ENCODE measurements at regions not wholly inside any gene's neighbourhood (a gene's known extent, or its start where the extent isn't known, plus 50 kb on each side); places are given as distances from the start of the nearest gene placed in this dataset.
"Not testable (repeated sequence)": the region's sequence is repeated elsewhere in the genome, so short reads cannot be mapped to it uniquely, and the experiment has no call there.

DNA sequence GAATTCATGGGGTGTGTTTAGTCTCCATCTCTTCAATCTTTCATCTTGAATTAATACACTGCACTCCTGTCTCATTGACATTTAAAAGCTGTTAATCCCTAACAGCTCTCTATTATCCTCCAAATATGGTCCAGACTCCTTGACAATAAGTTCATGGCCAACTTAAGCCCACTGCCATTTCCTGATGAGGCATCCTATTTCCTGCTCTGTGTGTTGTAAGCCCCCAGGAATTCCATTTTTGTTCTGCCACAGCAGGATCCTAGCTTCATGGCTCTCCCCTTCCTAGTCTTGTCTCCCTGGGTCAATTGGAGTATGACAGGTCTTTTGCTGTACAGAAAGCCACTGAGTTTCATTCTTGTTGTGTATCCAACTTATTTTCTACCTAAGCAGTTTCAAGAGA, 218.8 kb downstream of the OTUD1 start:
- DNase-seq, result no peak

DNA sequence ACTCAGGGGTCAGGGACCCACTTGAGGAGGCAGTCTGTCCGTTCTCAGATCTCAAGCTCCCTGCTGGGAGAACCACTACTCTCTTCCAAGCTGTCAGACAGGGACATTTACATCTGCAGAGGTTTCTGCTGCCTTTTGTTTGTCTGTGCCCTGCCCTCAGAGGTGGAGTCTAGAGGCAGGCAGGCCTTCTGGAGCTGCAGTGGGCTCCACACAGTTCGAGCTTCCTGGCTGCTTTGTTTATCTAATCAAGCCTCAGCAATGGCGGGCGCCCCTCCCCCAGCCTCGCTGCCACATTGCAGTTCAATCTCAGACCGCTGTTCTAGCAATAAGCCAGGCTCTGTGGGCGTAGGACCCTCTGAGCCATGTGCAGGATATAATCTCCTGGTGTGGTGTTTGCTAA, 233.0 kb downstream of the OTUD1 start:
- DNase-seq, result not testable (repeated sequence)

- no peak for DNase-seq
Measured at GRCh38 chr10:23675585-23675984, 236.7 kb downstream of the OTUD1 start.

GRCh38 chr10:23676296-23676695, 237.4 kb downstream of the OTUD1 start:
- DNase-seq, result no peak

- no peak for DNase-seq
Measured at GRCh38 chr10:23686722-23687121, 247.8 kb downstream of the OTUD1 start.

DNA sequence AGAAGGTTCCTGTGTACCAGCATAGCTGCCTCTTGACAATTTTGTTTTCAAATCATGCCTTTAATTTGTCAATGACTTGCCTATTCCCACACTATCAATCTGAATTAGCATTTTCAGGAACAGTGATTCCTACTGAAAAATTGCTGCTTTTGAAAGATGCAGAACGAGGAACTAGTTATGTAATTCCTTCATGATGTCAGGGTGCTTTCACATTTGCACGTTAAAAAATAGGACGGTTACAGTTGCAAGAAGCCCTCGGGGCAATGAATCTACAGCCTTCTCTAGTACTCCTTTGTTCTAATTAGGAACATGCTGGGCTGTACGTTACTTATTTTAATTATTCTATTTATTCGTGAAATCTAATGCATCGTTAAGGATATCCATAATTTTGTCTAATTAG, 253.9 kb downstream of the OTUD1 start:
- DNase-seq, result no peak

DNA sequence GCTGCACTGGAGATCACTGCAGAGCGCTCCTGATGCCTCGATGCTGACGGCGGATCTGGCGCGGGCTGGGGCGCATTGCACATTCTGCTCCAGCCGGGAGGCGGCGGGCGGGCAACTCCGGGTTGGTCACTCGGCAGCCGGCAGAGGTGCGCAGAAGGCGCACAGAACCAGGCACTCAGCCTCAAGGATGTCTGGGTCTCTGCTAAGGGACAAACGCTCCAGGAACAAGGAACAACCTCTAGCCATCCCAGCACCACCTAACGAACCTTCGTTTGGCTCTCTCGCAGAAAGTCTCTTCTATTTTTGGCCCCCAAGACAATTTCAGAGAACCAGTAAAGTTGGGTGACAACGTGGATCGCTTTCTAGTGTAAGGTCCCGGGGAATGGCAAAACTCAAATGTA, 254.6 kb downstream of the OTUD1 start:
- DNase-seq, result no peak

DNA sequence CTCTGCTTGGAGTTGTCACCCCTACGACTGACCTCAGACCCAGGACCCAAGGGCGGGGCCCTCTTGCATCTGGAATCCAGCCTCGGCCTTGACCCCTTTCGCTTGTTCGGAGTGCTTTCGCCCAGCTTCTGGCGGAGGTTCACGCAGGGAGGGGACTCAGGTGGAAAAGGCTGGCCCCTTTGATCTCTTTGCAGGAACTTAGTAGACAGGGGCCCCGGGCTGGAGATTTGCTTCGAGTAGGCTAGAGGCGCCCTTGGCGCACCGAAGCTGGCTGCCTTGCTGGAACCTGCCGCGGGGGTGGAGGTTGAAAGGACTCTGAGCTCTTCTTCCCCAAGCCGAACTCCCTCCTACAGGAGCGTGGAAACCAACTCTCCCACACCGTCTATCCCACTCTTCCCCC, 255.1 kb downstream of the OTUD1 start:
- no peak for DNase-seq

GRCh38 chr10:23694446-23694920, 255.6 kb downstream of the OTUD1 start:
- DNase-seq, result no peak

GRCh38 chr10:23694921-23695824, 256.3 kb downstream of the OTUD1 start:
- DNase-seq, result no peak

- DNase-seq, result no peak
Measured at GRCh38 chr10:23695825-23696420, 257.0 kb downstream of the OTUD1 start.

DNA sequence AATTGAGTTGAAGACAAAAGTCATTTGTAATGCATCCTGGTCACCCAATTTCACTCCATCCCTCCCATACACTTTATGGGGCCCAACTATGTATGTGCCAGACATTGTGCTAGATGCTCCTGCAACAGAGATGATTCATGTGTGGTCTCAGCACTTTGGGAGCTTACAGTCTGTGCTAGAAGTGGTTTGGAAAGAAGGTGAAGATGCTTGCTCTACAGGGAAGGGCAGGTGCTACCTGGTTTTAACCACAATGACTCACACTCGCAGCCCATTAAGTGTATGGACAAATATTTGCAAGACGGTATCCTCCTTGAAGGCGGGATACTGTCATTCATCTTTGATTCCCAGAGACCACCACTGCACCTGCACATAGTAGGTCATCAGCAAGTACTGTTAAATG, 257.6 kb downstream of the OTUD1 start:
- no peak for DNase-seq

GRCh38 chr10:23702977-23703414, 264.1 kb downstream of the OTUD1 start:
- DNase-seq, result peak; percentile 11

GRCh38 chr10:23715363-23715762, 276.5 kb downstream of the OTUD1 start:
- no peak for DNase-seq

- no peak for DNase-seq
Measured at GRCh38 chr10:23717913-23718312, 279.0 kb downstream of the OTUD1 start.

DNA sequence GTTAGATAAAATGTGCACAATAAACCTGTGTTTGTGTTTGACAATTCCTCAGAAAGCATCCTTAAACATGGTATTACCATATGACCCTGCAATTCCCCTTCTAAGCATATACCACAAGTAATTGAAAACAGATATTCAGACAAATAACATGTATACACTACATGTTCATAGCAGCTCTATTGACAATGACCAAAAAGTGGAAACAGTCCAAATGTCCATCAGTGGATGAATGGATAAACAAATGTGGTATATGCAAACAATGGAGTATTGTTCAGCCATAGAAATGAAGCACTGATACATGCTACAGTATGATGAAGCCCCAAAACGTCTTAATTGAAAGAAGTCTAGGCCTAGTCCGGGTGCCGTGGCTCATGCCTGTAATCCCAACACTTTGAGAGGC, 280.1 kb downstream of the OTUD1 start:
- DNase-seq, result no peak

GRCh38 chr10:23723796-23724195, 284.9 kb downstream of the OTUD1 start:
- no peak for DNase-seq

DNA sequence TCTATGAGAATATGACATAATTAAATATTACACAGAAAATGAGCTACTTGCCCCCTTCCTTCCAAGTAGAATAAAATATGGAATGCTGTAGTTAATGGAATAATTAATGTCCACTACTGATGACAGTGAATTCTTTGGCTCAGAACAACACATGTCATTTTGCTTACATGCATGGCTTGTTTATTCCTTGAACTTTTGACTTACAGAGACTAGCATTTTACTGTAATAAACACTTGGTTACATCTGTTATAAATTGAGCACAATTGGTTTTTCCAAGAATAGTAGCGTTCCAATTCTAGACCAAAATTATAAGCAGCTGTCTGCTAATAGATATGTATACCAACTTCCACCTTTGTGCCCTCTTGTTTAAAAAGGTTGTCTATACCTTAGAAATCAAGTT, 286.7 kb downstream of the OTUD1 start:
- DNase-seq, result no peak

GRCh38 chr10:23742368-23742767, 303.5 kb downstream of the OTUD1 start:
- DNase-seq, result no peak

DNA sequence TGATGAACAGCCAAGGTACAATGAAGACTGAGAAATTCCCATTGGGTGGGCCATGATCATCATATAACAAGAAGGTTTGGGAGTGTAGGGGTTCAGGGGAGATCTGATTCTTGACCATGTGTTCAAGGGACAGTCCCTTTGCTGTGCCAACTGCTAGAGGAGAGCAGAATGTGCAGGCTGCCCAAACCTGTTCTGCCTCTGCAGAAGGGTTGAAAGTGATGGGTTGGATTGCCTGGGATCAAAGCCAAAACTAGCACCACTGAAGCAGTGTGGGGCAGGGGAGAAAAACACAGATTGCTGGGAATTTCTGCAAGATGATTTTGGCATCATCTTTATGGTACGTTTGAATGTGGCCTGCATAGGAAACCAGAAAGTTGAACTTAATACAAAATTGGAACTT, 303.9 kb downstream of the OTUD1 start:
- no peak for DNase-seq

DNA sequence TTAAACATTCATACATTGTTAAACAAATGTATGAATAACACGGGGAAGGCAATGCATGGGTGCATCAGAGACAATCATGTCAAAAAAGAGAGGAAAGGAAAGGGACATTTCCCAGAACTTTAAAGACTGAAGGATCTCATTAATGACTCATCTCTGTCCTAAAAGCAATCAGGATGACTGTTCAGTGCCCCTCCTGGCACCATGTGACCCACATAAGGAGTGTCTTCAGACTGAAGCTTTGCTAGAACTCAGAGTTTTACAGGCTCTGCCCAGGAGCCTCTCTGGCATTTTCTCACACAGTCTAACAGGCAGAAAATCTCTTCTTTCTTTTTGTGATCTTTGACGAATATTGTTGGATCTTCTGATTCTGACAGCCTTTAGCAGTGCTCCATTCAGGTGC, 315.3 kb downstream of the OTUD1 start:
- DNase-seq, result no peak

DNA sequence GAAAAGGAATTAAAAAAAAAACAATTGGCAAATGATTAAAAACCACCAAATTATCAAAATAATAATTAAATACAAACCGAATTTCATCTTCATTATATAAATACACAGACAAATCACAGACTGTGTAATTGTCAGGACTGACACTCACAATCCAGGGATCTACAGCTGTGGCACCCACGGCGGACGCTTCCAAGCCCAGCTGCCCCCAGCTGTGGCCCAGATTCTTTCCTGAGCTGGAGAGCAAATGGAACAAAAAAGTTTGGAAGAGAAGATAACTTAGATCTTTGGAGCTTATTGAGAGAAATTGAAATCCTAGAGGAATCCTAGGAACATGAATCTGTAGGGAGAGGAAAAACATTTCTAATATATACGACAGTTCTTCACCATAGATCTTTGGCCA, 316.1 kb downstream of the OTUD1 start:
- DNase-seq, result no peak

DNA sequence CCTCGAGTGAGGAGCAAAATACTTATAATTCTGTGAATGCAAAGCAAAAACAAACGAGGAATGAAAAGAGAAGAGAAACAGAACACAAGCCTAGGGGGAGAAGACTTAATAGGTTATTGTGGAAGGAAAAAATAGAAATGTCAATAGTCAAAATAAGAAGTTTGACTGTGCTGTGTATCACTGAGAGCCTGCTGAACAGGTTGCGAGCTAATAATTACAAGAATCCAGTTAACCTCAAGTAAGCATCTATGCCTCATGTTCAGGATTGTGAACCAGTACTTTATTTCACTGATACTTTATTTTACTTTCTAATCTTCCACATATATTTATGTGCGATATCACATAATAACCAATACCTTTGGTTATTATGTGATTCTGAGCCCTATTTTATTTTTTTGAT, 316.7 kb downstream of the OTUD1 start:
- DNase-seq, result no peak

- DNase-seq, result no peak
Measured at GRCh38 chr10:23768281-23768680, 329.4 kb downstream of the OTUD1 start.
